Gastrocnemius medialis (tissue), 4 donors: ENCODE measurements at regions not wholly inside any gene's neighbourhood (a gene's known extent, or its start where the extent isn't known, plus 50 kb on each side); places are given as distances from the start of the nearest gene placed in this dataset.

Experiments
- CTCF ChIP-seq, 5 experiments: fragments of 450-650 bp in 3 of 5; fragments of 200-600 bp in 2 of 5; sonication (generic) in 2 of 5; IDR thresholded peaks in 4 of 5; conservative IDR thresholded peaks in 1 of 5; 1 replicate in 4 of 5; 2 replicates in 1 of 5; pipeline ENCODE4 v1.5.1; 2016 to 2019; ENCODE audit warnings: antibody characterized with exemption in 5 of 5, mild to moderate bottlenecking in 3 of 5, moderate library complexity in 3 of 5
- POLR2A ChIP-seq, 2 donors: fragments of 450-650 bp; IDR thresholded peaks; one replicate each; pipeline ENCODE4 v1.6.1; 2017; ENCODE audit warnings: antibody characterized with exemption in 2 of 2, mild to moderate bottlenecking in 2 of 2, moderate library complexity in 2 of 2

- TF ChIP-seq CTCF (IDR thresholded peaks at IDR 0.05 in 4 of 5, conservative IDR thresholded peaks at IDR 0.05 in 1 of 5) (no peak), POLR2A (IDR thresholded peaks at IDR 0.05) (no peak)
Measured at GRCh38 chr3:153456833-153457545, 295.0 kb downstream of the RAP2B start.
